ENCODE measurements at regions not wholly inside any gene's neighbourhood (a gene's known extent, or its start where the extent isn't known, plus 50 kb on each side); places are given as distances from the start of the nearest gene placed in this dataset.

GRCh38 chr6:756224-756623, 63.3 kb upstream of the EXOC2 start:
- intact Hi-C loops (cut with DNase I; ENCODE audit: low total_unique reads), result no loop called here
- TF ChIP-seq CTCF (IDR thresholded peaks at IDR 0.05), result no peak
- Histone ChIP-seq H3K4me3 (no peak overlapping the region), H3K27ac (no peak overlapping the region), H3K27me3 (no peaks in the 10 kb centered on the region), H3K4me1 (no peaks in the 10 kb centered on the region), H3K9me3 (no peaks in the 10 kb centered on the region), H3K36me3 (no peaks in the 10 kb centered on the region)
- DNase-seq, result no peak

GRCh38 chr6:754202-754601, 61.3 kb upstream of the EXOC2 start:
- TF ChIP-seq CTCF (IDR thresholded peaks at IDR 0.05), result no peak
- intact Hi-C loops (cut with DNase I; ENCODE audit: low total_unique reads), result no loop called here
- no peak overlapping the region for H3K27ac ChIP-seq
- DNase-seq, result no peak
- no peak overlapping the region for H3K4me3 ChIP-seq
- H3K36me3 ChIP-seq, result no peaks in the 10 kb centered on the region
- no peaks in the 10 kb centered on the region for H3K9me3 ChIP-seq
- H3K4me1 ChIP-seq, result no peaks in the 10 kb centered on the region
- no peaks in the 10 kb centered on the region for H3K27me3 ChIP-seq

- no peak for TF ChIP-seq CTCF (IDR thresholded peaks at IDR 0.05)
- Histone ChIP-seq H3K9me3 (no peaks in the 10 kb centered on the region), H3K36me3 (no peaks in the 10 kb centered on the region), H3K4me3 (no peak overlapping the region), H3K4me1 (no peaks in the 10 kb centered on the region), H3K27ac (no peak overlapping the region), H3K27me3 (no peaks in the 10 kb centered on the region)
- DNase-seq, result no peak
- intact Hi-C loops (cut with DNase I; ENCODE audit: low total_unique reads), result no loop called here
Observed at GRCh38 chr6:753486-753885, 60.5 kb upstream of the EXOC2 start.

GRCh38 chr6:752438-752837, 59.5 kb upstream of the EXOC2 start:
- no peak overlapping the region for H3K27ac ChIP-seq
- H3K4me1 ChIP-seq, result no peaks in the 10 kb centered on the region
- no peaks in the 10 kb centered on the region for H3K9me3 ChIP-seq
- no peak overlapping the region for H3K4me3 ChIP-seq
- H3K36me3 ChIP-seq, result no peaks in the 10 kb centered on the region
- no peaks in the 10 kb centered on the region for H3K27me3 ChIP-seq
- intact Hi-C loops (cut with DNase I; ENCODE audit: low total_unique reads), result no loop called here
- DNase-seq, result no peak
- TF ChIP-seq CTCF (IDR thresholded peaks at IDR 0.05), result no peak

- H3K4me3 ChIP-seq, result no peak overlapping the region
- H3K9me3 ChIP-seq, result no peaks in the 10 kb centered on the region
- no peak for DNase-seq
- TF ChIP-seq CTCF (IDR thresholded peaks at IDR 0.05), result no peak
- no peaks in the 10 kb centered on the region for H3K27me3 ChIP-seq
- H3K36me3 ChIP-seq, result no peaks in the 10 kb centered on the region
- intact Hi-C loops (cut with DNase I; ENCODE audit: low total_unique reads), result no loop called here
- no peaks in the 10 kb centered on the region for H3K4me1 ChIP-seq
- no peak overlapping the region for H3K27ac ChIP-seq
Observed at GRCh38 chr6:751765-752164, 58.8 kb upstream of the EXOC2 start.

GRCh38 chr6:747921-748320, 55.0 kb upstream of the EXOC2 start:
- no peak overlapping the region for H3K4me3 ChIP-seq
- no peak for DNase-seq
- no peaks in the 10 kb centered on the region for H3K4me1 ChIP-seq
- no peaks in the 10 kb centered on the region for H3K9me3 ChIP-seq
- TF ChIP-seq CTCF (IDR thresholded peaks at IDR 0.05), result no peak
- no peaks in the 10 kb centered on the region for H3K27me3 ChIP-seq
- H3K27ac ChIP-seq, result no peak overlapping the region
- intact Hi-C loops (cut with DNase I; ENCODE audit: low total_unique reads), result no loop called here
- no peaks in the 10 kb centered on the region for H3K36me3 ChIP-seq
